SK-N-SH treated with all-trans-retinoic acid at 6 μM for 48 hours (cell line): ENCODE measurements at regions not wholly inside any gene's neighbourhood (a gene's known extent, or its start where the extent isn't known, plus 50 kb on each side); places are given as distances from the start of the nearest gene placed in this dataset.

Experiments used
- ATAC-seq: fragments of 200-7000 bp; cut with Tn5 transposase; 3 replicates; pipeline ENCODE4 v1.9.1; 2020; ENCODE audit warnings: mild to moderate bottlenecking, moderate library complexity
- ARNTL ChIP-seq: fragments of 450-650 bp; formaldehyde crosslinking; IDR thresholded peaks from 2 replicates; pipeline ENCODE4 v1.5.0; 2020; ENCODE audit warnings: low read depth, mild to moderate bottlenecking, moderate library complexity, borderline replicate concordance
- CSDC2 ChIP-seq: fragments of 250-450 bp; sonication (Bioruptor Pico); IDR thresholded peaks from 2 replicates; pipeline ENCODE4 v1.5.0; 2020; ENCODE audit warnings: mild to moderate bottlenecking, moderate library complexity
- CSRNP3 ChIP-seq: fragments of 250-450 bp; sonication (Bioruptor Pico); IDR thresholded peaks from 2 replicates; pipeline ENCODE4 v1.5.1; 2021; ENCODE audit warnings: mild to moderate bottlenecking, moderate library complexity
- ESRRG ChIP-seq: fragments of 250-450 bp; sonication (Bioruptor Pico); IDR thresholded peaks from 2 replicates; pipeline ENCODE4 v1.6.1; 2021; ENCODE audit warnings: mild to moderate bottlenecking
- GLIS3 ChIP-seq: fragments of 250-450 bp; sonication (Bioruptor Pico); IDR thresholded peaks from 2 replicates; pipeline ENCODE4 v1.5.0; 2020; ENCODE audit warnings: mild to moderate bottlenecking, moderate library complexity
- ISL1 ChIP-seq: fragments of 250-450 bp; sonication (Bioruptor Pico); IDR thresholded peaks from 2 replicates; pipeline ENCODE4 v2.1.2; 2022; ENCODE audit warnings: mild to moderate bottlenecking, moderate library complexity
- OSR1 ChIP-seq: fragments of 250-450 bp; sonication (Bioruptor Pico); IDR thresholded peaks from 2 replicates; pipeline ENCODE4 v1.8.0; 2022; ENCODE audit warnings: moderate library complexity, mild to moderate bottlenecking, inconsistent platforms
- PATZ1 ChIP-seq: fragments of 250-450 bp; sonication (Bioruptor Pico); IDR thresholded peaks from 2 replicates; pipeline ENCODE4 v1.8.0; 2020; ENCODE audit warnings: mild to moderate bottlenecking, moderate library complexity, borderline replicate concordance
- PPARA ChIP-seq: fragments of 250-450 bp; sonication (Bioruptor Pico); IDR thresholded peaks from 2 replicates; pipeline ENCODE4 v1.5.0; 2020; ENCODE audit warnings: mild to moderate bottlenecking, borderline replicate concordance
- RARB ChIP-seq: fragments of 250-450 bp; sonication (Bioruptor Pico); IDR thresholded peaks from 2 replicates; pipeline ENCODE4 v1.8.0; 2021; ENCODE audit warnings: mild to moderate bottlenecking, moderate library complexity
- TCF4 ChIP-seq: fragments of 250-450 bp; sonication (Bioruptor Pico); IDR thresholded peaks from 2 replicates; pipeline ENCODE4 v1.8.0; 2021; ENCODE audit warnings: mild to moderate bottlenecking, moderate library complexity, borderline replicate concordance
- TOX ChIP-seq: fragments of 250-450 bp; sonication (Bioruptor Pico); IDR thresholded peaks from 2 replicates; pipeline ENCODE4 v1.8.0; 2021; ENCODE audit warnings: mild to moderate bottlenecking, moderate library complexity, borderline replicate concordance
- TSHZ2 ChIP-seq: fragments of 250-450 bp; sonication (Bioruptor Pico); IDR thresholded peaks from 2 replicates; pipeline ENCODE4 v1.5.0; 2020; ENCODE audit warnings: mild to moderate bottlenecking, moderate library complexity
- ZC3H10 ChIP-seq: fragments of 250-450 bp; sonication (Bioruptor Pico); IDR thresholded peaks from 2 replicates; pipeline ENCODE4 v1.5.1; 2021; ENCODE audit warnings: mild to moderate bottlenecking, moderate library complexity
- ZFP3 ChIP-seq: fragments of 250-450 bp; sonication (Bioruptor Pico); IDR thresholded peaks from 2 replicates; pipeline ENCODE4 v1.5.0; 2020; ENCODE audit warnings: mild to moderate bottlenecking, moderate library complexity
- ZFP30 ChIP-seq: fragments of 450-650 bp; formaldehyde crosslinking; IDR thresholded peaks from 2 replicates; pipeline ENCODE4 v1.5.0; 2022; ENCODE audit warnings: mild to moderate bottlenecking, moderate library complexity
- ZNF565 ChIP-seq: fragments of 450-650 bp; formaldehyde crosslinking; conservative IDR thresholded peaks from 2 replicates; pipeline ENCODE4 v1.5.0; 2020; ENCODE audit warnings: low read depth, mild to moderate bottlenecking, moderate library complexity
- ZNF70 ChIP-seq: fragments of 450-650 bp; formaldehyde crosslinking; IDR thresholded peaks from 2 replicates; pipeline ENCODE4 v1.5.0; 2020; ENCODE audit warnings: mild to moderate bottlenecking, moderate library complexity
- ZNF8 ChIP-seq: fragments of 450-650 bp; formaldehyde crosslinking; IDR thresholded peaks from 2 replicates; pipeline ENCODE4 v1.5.0; 2020; ENCODE audit warnings: mild to moderate bottlenecking, moderate library complexity
- TF ChIP-seq, protein P1 (sequence below): fragments of 250-450 bp; sonication (Bioruptor Pico); IDR thresholded peaks from 2 replicates; pipeline ENCODE4 v1.8.0; 2021; ENCODE audit warnings: low read depth, mild to moderate bottlenecking, moderate library complexity, borderline replicate concordance

DNA sequence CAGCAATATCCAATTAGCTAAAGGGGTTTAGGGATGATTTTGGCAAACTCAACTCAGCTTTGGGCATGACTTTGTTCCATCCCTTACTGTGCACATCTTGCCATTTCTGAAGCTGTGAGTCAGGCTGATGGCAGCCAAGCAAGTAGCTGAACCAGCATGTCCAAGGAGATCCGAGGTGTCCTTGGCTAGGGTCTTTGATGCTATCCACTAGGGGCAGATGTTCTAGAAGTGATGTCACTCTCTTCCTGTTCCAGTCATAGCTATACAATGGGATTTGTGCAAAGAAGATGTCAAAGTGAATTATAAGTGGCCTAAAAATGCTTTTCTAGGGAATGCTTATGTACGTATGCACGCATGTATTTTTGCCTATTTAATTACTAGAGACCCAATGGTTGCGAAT lies 160.8 kb upstream of the PAPPA start:
- peak; percentile 74 for ATAC-seq
- TF ChIP-seq ISL1 (no peak), PATZ1 (CRISPR knock-in tag) (no peak), ARNTL (no peak), ZC3H10 (CRISPR knock-in tag) (no peak), ZNF70 (CRISPR knock-in tag) (no peak), ZFP3 (CRISPR knock-in tag) (no peak), GLIS3 (CRISPR knock-in tag) (no peak), CSRNP3 (no peak), PPARA (CRISPR knock-in tag) (no peak), ESRRG (CRISPR knock-in tag) (no peak), TCF4 (CRISPR knock-in tag) (no peak), TOX (CRISPR knock-in tag) (no peak), TSHZ2 (CRISPR knock-in tag) (no peak), ZNF8 (CRISPR knock-in tag) (no peak), RARB (no peak), ZNF565 (no peak)
- TF ChIP-seq, protein P1, sequence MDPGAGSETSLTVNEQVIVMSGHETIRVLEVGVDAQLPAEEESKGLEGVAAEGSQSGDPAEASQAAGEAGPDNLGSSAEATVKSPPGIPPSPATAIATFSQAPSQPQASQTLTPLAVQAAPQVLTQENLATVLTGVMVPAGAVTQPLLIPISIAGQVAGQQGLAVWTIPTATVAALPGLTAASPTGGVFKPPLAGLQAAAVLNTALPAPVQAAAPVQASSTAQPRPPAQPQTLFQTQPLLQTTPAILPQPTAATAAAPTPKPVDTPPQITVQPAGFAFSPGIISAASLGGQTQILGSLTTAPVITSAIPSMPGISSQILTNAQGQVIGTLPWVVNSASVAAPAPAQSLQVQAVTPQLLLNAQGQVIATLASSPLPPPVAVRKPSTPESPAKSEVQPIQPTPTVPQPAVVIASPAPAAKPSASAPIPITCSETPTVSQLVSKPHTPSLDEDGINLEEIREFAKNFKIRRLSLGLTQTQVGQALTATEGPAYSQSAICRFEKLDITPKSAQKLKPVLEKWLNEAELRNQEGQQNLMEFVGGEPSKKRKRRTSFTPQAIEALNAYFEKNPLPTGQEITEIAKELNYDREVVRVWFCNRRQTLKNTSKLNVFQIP (CRISPR knock-in tag), result no peak
- TF ChIP-seq, all 23 proteins: peak for 0

- ATAC-seq, result peak; percentile 70
- TF ChIP-seq ISL1 (peak; percentile 37; the same call in 1 of the 2 replicates), CSDC2 (CRISPR knock-in tag) (no peak)
Measured at GRCh38 chr9:115997923-115998322, 155.7 kb upstream of the PAPPA start.

DNA sequence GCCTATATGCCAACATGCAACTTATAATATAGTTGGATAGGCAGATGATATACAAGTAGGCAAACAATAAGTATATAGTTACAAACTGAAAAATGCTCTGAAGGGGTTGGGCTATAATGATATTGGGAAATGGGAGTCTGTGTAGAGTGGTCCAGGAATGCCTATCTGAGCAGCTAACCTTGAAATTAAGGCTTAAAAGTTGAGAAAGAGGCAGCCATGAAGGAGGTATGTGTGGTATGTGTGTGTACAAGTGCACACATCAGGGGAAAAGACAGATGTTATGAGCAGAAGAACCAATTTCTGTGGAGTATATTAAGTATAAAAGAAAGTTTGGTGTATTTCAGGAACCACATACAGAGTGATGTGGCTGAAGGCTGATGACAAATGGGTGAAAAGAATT lies 154.9 kb upstream of the PAPPA start:
- no peak for ATAC-seq
- TF ChIP-seq ISL1 (no peak), RARB (no peak), PPARA (CRISPR knock-in tag) (no peak)

DNA sequence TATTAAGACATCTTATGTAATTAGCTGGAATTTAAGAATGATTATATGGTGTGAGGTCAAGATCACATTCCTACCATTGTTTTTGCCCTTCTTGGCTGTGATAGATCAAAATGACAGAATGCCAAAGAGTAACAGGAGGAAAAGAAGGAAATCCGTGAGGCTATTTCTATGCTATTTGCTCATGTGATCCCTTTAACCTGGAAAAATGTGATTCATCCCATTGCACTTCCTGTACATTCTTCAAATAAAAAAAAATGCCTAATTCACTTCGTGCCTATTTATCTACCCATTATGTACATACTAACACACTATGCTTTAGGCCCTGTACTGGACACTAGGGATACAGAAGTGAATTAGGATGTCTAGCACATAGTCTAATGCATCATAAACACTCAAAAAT lies 154.1 kb upstream of the PAPPA start:
- no peak; the same call in 2 of the 3 replicates for ATAC-seq

More for the DNA sequence above, 154.1 kb upstream of the PAPPA start:
- TF ChIP-seq ZFP3 (CRISPR knock-in tag), result no peak
- no peak for TF ChIP-seq PATZ1 (CRISPR knock-in tag)
- no peak for TF ChIP-seq TOX (CRISPR knock-in tag)
- TF ChIP-seq ZNF8 (CRISPR knock-in tag), result no peak
- TF ChIP-seq ZFP30 (CRISPR knock-in tag), result no peak
- no peak for TF ChIP-seq PPARA (CRISPR knock-in tag)
- no peak for TF ChIP-seq ZNF70 (CRISPR knock-in tag)
- no peak for TF ChIP-seq OSR1 (CRISPR knock-in tag)
